Adrenal gland (tissue), 9 donors: ENCODE measurements at regions not wholly inside any gene's neighbourhood (a gene's known extent, or its start where the extent isn't known, plus 50 kb on each side); places are given as distances from the start of the nearest gene placed in this dataset.

Experiments
- DNase-seq, 7 donors: peaks; one replicate each; pipeline ENCODE4 v3.0.0-alpha.2; 2019 to 2020
- H3K27ac ChIP-seq, 5 donors: fragments of 200-600 bp; sonication (generic) in 4 of 5; 1 replicate in 3 of 5; 2 replicates in 2 of 5; pipeline versions ENCODE4 v1.5.1 to v1.8.0; 2016 to 2020; ENCODE audit warnings: mild to moderate bottlenecking in 1 of 5
- H3K27me3 ChIP-seq: fragments of 200-600 bp; 2 replicates; pipeline ENCODE4 v1.8.0; 2021
- H3K36me3 ChIP-seq, 2 donors: fragments of 200-600 bp; replicated peaks in 1 of 2; 1 replicate in 1 of 2; 2 replicates in 1 of 2; pipeline versions ENCODE4 v1.5.1 to v1.8.0; 2018 to 2022
- H3K4me1 ChIP-seq, 2 donors: fragments of 200-600 bp; replicated peaks in 1 of 2; 1 replicate in 1 of 2; 2 replicates in 1 of 2; pipeline versions ENCODE4 v1.5.1 to v1.8.0; 2018 to 2021
- H3K4me3 ChIP-seq, 4 donors: fragments of 200-600 bp; sonication (generic) in 3 of 4; one replicate each; pipeline ENCODE4 v1.5.1; 2016 to 2018
- H3K9me3 ChIP-seq, 3 donors: fragments of 200-600 bp; sonication (generic) in 1 of 3; replicated peaks in 1 of 3; 1 replicate in 2 of 3; 2 replicates in 1 of 3; pipeline versions ENCODE4 v1.5.1 to v1.8.0; 2016 to 2021
- CTCF ChIP-seq, 6 experiments: fragments of 450-650 bp in 4 of 6; fragments of 200-600 bp in 2 of 6; sonication (generic) in 1 of 6; IDR thresholded peaks; 1 replicate in 5 of 6; 2 replicates in 1 of 6; pipeline versions ENCODE4 v1.5.1 to v1.8.0; 2016 to 2021; ENCODE audit warnings: antibody characterized with exemption in 6 of 6, mild to moderate bottlenecking in 2 of 6, moderate library complexity in 1 of 6
- POLR2A ChIP-seq, 2 donors: fragments of 450-650 bp; IDR thresholded peaks; one replicate each; pipeline ENCODE4 v1.6.1; 2017; ENCODE audit warnings: antibody characterized with exemption in 2 of 2, mild to moderate bottlenecking in 2 of 2, moderate library complexity in 1 of 2
- WGBS, 4 donors: extraction: QIAGEN DNeasy Blood & Tissue Kit in 2 of 4; methylation state at CpG; one replicate each; pipeline versions ENCODE4 v1.1.5 to v1.1.7; 2013 to 2017; 5-methylcytosine and 5-hydroxymethylcytosine counted together
- intact Hi-C, 2 donors: fragments of 100-400 bp; cut with DNase I; formaldehyde crosslinking; loops; one replicate each; pipeline versions ENCODE4 v1.14.1 to v1.15.0; 2022 to 2023
- donor health status: healthy with polysubstance abuse.
- donor health status: Bipolar disorder and iron deficiency.
- donor health status: DM: yes; HTN: yes; CAD: no.
- donor health status: DM: no; HTN: no; CAD: no.
- donor health status: DM: no; HTN: no; CAD: no.

- H3K27ac ChIP-seq = no peak overlapping the region
- WGBS, 4 donors = 73 to 88% (median 81%) methylated on average over 2 of the region's 2 CpGs
- no peak overlapping the region for H3K4me3 ChIP-seq
- no peaks in the 10 kb centered on the region for H3K4me1 ChIP-seq
- H3K9me3 ChIP-seq = peaks cover 0 to 4% (median 0%) of the 10 kb centered on the region in 3 donors
- no peaks in the 10 kb centered on the region for H3K27me3 ChIP-seq
- H3K36me3 ChIP-seq = no peaks in the 10 kb centered on the region
- no peak for TF ChIP-seq CTCF (IDR thresholded peaks at IDR 0.05)
- TF ChIP-seq POLR2A (IDR thresholded peaks at IDR 0.05) = no peak
- intact Hi-C loops = no loop called here
- no peak for DNase-seq
Observed at GRCh38 chr7:98496618-98497017, 95.7 kb upstream of the BAIAP2L1 start.

- no peak for DNase-seq
- TF ChIP-seq CTCF (IDR thresholded peaks at IDR 0.05) (no peak), POLR2A (IDR thresholded peaks at IDR 0.05) (no peak)
- Histone ChIP-seq H3K9me3 (peaks cover 0 to 4% (median 0%) of the 10 kb centered on the region in 3 donors), H3K36me3 (no peaks in the 10 kb centered on the region), H3K27ac (no peak overlapping the region), H3K27me3 (no peaks in the 10 kb centered on the region), H3K4me3 (no peak overlapping the region), H3K4me1 (no peaks in the 10 kb centered on the region)
- WGBS, 4 donors = 77 to 86% (median 81%) methylated on average over 11 of the region's 11 CpGs
- intact Hi-C loops = no loop called here
Observed at GRCh38 chr7:98495200-98495955, 94.5 kb upstream of the BAIAP2L1 start.

GRCh38 chr7:98493030-98493778, 92.3 kb upstream of the BAIAP2L1 start:
- TF ChIP-seq POLR2A (IDR thresholded peaks at IDR 0.05) = no peak
- Histone ChIP-seq H3K9me3 (peaks cover 0 to 4% (median 0%) of the 10 kb centered on the region in 3 donors), H3K36me3 (no peaks in the 10 kb centered on the region), H3K4me1 (no peaks in the 10 kb centered on the region), H3K4me3 (no peak overlapping the region), H3K27me3 (no peaks in the 10 kb centered on the region), H3K27ac (no peak overlapping the region)
- DNase-seq = no peak
- intact Hi-C loops = no loop called here
- WGBS, 4 donors = 75 to 80% (median 78%) methylated on average over 21 of the region's 21 CpGs

- H3K27ac ChIP-seq = no peak overlapping the region
- WGBS, 4 donors = 71 to 76% (median 73%) methylated on average over 7 of the region's 7 CpGs
Observed at GRCh38 chr7:98488167-98488566, 87.3 kb upstream of the BAIAP2L1 start.

More at GRCh38 chr7:98488167-98488566, 87.3 kb upstream of the BAIAP2L1 start:
- DNase-seq = no peak
- H3K36me3 ChIP-seq = no peaks in the 10 kb centered on the region
- H3K27me3 ChIP-seq = no peaks in the 10 kb centered on the region
- H3K9me3 ChIP-seq = no peaks in the 10 kb centered on the region
- intact Hi-C loops = no loop called here
- TF ChIP-seq CTCF (IDR thresholded peaks at IDR 0.05) (no peak), POLR2A (IDR thresholded peaks at IDR 0.05) (no peak)
- no peaks in the 10 kb centered on the region for H3K4me1 ChIP-seq
- H3K4me3 ChIP-seq = no peak overlapping the region
